CD4-positive, alpha-beta T cell treated with Interferon alpha-2 for 1 hour (primary cell): ENCODE measurements at regions not wholly inside any gene's neighbourhood (a gene's known extent, or its start where the extent isn't known, plus 50 kb on each side); places are given as distances from the start of the nearest gene placed in this dataset.
"Not testable (repeated sequence)": the region's sequence is repeated elsewhere in the genome, so short reads cannot be mapped to it uniquely, and the experiment has no call there.

ENCODE experiments used
- DNase-seq, 2 donors: peaks; one replicate each; pipeline ENCODE4 v3.0.0-alpha.2; 2020 to 2022

DNA sequence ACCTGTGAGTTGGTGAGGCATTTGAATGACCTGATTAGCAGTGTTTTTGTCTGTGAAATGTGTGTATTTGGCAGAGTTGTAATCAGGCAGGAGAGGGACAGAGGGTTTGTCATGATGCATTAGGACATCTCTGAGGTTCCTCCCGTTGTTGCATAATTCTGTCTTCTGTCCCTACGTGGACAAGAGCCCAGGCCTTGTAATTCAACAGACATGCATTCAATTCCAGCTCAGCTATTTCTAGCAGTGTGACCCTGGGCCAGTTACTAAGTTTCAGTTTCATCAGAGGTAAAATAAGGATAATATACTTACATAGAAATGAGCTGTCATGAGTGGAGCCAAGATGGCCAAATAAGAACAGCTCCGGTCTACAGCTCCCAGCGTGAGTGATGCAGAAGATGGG, 208.6 kb downstream of the SLC38A4 start:
- DNase-seq: no peak

DNA sequence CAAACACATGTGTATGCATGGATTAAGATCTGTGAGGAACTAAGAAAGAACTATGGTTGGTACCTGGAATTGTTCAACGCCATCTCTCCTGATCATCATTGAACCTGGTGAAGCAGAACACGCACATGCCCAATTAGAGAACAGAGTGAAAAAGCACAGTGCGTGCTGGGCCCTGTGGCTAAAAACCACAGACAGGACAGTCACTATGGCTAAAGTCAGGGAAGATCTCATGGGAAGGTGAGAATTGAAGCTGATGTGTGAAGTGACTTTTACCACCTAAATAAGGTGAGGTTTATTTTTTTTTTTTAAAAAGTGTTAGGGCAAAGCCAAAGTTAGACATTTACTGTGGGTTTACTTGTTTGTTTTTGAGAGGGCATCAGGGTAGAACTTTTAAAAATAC, 215.0 kb downstream of the SLC38A4 start:
- no peak for DNase-seq

- DNase-seq: no peak
Observed at GRCh38 chr12:46609674-46610073, 216.1 kb downstream of the SLC38A4 start.

- peak in 1 of 2 donors; percentile 37 for DNase-seq
Observed at GRCh38 chr12:46609273-46609623, 216.5 kb downstream of the SLC38A4 start.

DNA sequence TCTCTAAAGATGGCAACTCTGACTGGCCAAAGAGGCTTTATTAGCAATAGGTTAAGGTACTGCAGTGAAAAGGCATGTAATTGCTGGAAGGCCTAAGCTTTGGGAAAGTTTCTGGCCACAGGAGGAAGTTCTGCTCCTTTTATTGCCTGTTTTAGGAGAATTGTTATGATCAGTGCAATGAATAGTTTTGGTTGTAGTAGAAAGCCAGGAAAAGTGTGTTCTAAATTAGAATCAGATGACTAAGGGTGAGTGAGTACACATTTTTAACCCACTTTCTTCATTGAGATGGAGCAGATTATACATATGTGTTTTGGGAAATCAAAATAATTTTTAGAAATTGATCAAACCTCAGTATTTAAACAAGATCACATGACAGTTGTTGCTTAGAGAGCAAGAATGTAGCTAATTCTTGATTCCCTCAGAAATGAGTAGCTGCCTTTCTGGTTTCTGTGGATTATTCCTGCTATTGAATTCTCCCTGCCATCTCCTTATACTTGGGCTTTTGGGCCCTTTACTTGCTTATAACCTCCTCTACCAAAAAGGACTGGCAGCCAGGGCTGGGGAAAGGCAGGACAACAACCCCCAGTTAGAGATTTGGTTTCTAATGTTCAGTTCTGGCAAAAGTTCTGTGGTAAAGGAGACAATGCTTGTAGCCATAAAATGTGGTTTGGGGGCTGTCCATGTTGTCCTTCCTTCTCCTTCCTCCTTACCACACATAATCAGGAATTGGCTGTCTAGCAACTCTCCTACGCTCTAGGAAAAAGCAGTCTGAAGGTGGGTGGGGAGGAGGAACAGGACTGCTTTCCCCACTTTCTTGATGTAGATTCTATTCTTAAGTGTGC, 217.1 kb downstream of the SLC38A4 start:
- no peak for DNase-seq

- no peak for DNase-seq
Observed at GRCh38 chr12:46604684-46605083, 221.1 kb downstream of the SLC38A4 start.

- no peak for DNase-seq
Observed at GRCh38 chr12:46603776-46604456, 221.9 kb downstream of the SLC38A4 start.

GRCh38 chr12:46602474-46602873, 223.3 kb downstream of the SLC38A4 start:
- DNase-seq: no peak

DNA sequence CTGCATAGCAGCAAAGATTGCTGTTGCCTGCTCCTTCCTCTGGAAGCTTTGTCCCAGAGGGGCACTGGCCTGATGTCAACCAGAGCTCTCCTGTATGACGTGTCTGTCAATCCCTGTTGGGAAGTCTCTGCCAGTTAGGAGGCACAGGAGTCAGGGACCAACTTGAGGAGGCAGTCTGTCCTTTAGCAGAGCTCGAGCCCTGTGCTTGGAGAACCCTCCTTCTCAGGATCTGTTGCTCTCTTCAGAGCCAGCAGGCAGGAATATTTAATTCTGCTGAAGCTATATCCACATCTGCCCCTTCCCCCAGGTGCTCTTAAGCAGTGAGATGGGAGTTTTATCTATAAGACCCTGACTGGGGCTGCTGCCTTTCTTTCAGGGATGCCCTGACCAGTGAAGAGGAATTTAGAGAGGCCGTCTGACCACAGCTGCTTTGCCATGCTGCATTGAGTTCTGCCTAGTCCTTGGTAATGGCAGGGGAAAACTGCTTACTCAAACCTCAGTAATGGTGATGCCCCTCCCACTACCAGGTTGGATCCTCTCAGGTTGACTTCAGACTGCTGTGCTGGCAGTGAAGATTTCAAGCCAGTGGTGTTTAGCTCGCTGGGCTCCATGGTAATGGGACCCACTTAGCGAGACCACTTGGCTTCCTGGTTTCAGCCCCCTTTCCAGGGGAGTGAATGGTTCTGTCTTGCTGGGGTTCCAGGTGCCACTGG, 218.6 kb upstream of the SLC38A2 start:
- no peak for DNase-seq

DNA sequence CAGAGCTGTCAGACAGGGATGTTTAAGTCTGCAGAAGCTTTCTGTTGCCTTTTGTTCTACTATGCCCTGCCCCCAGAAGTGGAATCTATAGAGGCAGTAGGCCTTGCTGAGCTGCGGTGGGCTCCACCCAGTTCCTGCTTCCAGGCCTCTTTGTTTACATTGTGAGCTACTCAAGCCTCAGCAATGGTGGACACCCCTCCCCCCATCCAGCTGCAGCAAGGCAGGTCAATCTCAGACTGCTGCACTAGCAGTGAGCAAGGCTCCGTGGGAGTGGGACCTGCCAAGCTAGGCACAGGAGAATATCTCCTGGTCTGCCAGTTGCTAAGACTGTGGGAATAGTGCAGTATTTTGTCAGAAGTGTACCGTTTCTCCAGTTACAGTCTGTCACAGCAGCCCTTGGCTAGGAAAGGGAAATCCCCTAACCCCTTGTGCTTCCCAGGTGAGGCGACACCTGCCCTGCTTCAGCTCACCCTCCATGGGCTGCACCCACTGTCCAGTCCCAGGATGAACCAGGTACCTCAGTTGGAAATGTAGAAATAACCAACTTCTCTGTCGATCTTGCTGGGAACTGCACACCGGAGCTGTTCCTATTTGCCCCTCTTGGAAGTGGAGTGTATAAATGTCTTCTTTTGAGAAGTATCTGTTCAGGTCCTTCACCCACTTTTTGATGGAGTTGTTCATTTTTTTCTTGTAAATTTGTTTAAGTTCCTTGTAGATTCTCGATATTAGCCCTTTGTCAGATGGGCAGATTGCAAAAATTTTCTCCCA, 213.5 kb upstream of the SLC38A2 start:
- DNase-seq: peak; percentile 18 to 46

- DNase-seq: not testable (repeated sequence)
Observed at GRCh38 chr12:46584098-46584497, 211.5 kb upstream of the SLC38A2 start.

DNA sequence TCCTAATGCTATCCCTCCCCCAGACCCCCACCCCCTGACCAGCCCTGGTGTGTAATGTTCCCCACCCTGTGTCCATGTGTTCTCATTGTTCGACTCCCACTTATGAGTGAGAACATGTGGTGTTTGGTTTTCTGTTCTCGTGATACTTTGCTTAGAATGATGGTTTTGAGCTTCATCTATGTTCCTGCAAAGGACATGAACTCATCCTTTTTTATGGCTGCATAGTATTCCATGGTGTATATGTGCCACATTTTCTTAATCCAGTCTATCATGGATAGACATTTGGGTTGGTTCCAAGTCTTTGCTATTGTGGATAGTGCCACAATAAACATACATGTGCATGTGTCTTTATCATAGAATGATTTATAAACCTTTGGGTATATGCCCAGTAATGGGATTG, 209.4 kb upstream of the SLC38A2 start:
- not testable (repeated sequence) for DNase-seq

- no peak for DNase-seq
Observed at GRCh38 chr12:46580445-46580844, 207.9 kb upstream of the SLC38A2 start.

DNA sequence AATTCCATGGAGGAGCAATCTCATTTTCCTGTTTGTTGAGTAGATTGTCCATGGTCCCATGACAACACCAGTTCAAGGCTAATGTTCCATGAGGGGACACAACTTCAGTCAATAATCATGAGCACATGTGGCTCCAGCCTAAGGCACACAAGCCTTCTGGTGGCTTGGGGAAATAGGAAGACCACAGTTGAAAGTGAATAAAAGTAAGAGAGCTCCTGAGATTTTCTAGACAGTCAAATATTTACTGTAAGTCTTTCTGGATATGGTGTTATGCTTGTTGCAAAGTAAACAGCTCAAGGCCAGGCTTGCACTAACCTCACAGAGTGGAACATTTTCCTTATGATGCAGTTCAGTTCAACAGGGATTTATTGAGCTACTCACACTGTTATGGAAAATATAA, 206.9 kb upstream of the SLC38A2 start:
- no peak for DNase-seq

GRCh38 chr12:46578190-46578982, 205.8 kb upstream of the SLC38A2 start:
- DNase-seq: no peak

GRCh38 chr12:46577063-46577776, 204.6 kb upstream of the SLC38A2 start:
- no peak for DNase-seq

DNA sequence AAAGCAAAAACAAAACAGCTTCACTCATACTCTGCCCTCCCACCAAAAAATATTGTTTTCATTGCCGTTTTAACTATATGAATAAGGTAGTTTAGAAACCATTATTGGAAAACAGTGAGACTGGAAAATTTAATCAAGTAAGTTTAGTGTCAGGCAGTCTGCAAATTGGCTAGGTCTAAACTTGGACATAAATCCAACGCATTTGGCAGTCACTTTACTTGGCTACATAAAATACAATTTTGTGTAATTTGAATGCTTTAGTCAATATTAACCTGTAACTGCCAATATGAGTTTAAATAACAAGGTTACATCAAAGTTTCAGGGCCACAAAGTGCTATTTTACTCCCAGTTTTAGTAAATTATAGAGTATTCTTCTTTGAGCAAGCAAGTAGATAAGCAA, 202.3 kb upstream of the SLC38A2 start:
- no peak for DNase-seq

DNA sequence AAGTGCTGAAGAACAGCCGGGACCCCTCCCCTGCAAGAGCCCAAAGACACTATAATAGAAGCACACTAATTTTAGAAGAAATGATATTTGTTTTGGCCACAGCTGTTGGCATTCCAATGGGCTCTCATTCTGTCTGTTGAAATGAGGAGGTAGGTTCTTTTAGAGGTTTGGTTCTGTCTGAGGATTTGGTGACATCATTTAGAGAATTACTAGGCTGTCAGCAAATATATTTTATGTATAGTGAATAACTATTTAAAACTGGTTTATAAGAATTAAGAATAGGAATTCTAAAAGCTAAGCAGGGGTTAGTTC, 200.7 kb upstream of the SLC38A2 start:
- DNase-seq: no peak

DNA sequence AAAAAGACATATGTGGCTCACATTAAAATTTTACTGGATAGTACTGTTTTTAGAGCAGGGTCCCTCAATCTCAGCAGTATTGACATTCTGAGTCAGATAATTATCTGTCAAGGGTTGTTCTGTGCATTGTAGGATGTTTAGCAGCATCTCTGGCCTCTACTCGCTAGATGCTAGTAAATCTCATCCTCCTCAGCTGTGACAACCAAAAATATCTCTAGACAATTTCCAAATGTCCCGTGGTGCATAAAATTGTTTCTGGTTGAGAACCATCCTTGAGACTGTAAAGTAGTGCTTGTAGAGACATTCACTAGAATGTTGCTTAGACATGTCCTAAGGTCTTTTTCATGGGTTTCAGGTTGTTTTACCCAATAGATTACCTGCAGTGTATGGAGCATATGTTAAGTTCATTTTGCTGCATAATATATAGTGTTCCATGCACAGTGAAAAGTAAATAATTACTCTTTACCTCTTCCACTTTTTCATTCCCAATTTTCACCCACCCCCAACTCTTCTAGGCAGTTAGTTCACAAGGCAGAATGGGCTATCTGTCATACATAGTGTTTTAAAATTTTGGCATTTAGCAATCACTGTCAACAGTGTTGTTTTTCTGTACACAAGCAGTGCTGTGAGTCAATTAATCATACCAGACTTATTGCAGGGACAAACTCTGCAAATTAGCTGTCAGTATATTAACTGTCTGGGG, 200.2 kb upstream of the SLC38A2 start:
- DNase-seq: no peak

GRCh38 chr12:46571608-46572007, 199.0 kb upstream of the SLC38A2 start:
- DNase-seq: no peak

DNA sequence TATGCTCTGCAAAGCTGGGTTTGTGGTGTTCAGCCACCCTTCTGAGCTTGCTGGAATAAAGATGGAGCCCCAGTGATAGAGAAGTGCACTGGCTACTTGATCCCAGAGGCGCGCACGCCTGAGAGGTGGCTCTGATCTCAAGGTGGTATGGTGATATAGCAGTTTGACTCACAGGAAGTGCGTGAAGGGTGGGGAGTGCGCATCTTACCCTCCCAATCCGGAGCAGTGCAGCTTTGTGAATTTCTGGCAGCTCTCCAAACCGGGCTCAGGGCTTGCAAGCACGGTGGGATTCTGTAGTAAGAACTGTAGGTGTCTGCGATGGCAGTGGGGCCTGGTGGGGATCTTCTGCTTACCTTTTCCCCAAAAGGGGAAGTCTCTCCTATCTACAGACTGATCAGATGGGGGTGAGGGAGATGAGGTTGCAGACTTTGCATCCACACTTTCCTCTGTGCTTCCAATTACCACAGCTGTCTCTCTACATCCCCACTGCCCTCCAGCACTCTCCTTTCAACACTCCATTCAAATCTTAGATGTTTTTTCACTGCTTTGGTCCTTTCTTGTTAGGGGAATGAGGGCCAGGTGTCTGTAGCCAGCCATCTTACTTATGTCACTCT, 197.4 kb upstream of the SLC38A2 start:
- DNase-seq: no peak
